ENCODE measurements at regions not wholly inside any gene's neighbourhood (a gene's known extent, or its start where the extent isn't known, plus 50 kb on each side); places are given as distances from the start of the nearest gene placed in this dataset.

GRCh38 chr3:66692766-66693150, 191.9 kb upstream of the LRIG1 start:
- no peak for DNase-seq

- DNase-seq, result peak; percentile 2
These were observed 192.7 kb upstream of the LRIG1 start for GRCh38 chr3:66693461-66694031.

GRCh38 chr3:66702126-66702525, 201.3 kb upstream of the LRIG1 start:
- no peak for DNase-seq

GRCh38 chr3:66703501-66703900, 202.7 kb upstream of the LRIG1 start:
- no peak for DNase-seq

- DNase-seq, result no peak
These were observed 204.3 kb upstream of the LRIG1 start for GRCh38 chr3:66705076-66705475.

DNA sequence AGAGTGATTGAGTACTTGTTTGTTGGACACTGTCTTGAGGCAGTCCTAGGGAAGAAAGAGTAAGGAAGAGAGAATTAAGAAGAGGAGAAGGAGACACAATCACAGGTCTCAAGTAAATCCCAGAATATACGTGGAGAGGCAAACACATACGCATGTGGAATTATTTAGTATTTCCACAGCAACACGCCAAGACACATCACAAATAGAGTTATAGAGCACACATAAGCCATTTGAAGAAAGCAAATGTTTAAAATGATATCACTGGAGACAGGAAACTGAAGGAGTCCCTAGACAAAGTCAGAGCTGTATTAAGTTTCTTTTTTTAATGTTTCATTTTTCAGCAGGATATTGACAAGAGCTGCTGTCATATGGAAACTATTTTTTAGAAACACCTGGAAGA, 206.1 kb upstream of the LRIG1 start:
- DNase-seq, result no peak

- DNase-seq, result no peak
These were observed 208.7 kb upstream of the LRIG1 start for GRCh38 chr3:66709532-66709931.

- no peak for DNase-seq
These were observed 211.4 kb upstream of the LRIG1 start for GRCh38 chr3:66712210-66712609.

DNA sequence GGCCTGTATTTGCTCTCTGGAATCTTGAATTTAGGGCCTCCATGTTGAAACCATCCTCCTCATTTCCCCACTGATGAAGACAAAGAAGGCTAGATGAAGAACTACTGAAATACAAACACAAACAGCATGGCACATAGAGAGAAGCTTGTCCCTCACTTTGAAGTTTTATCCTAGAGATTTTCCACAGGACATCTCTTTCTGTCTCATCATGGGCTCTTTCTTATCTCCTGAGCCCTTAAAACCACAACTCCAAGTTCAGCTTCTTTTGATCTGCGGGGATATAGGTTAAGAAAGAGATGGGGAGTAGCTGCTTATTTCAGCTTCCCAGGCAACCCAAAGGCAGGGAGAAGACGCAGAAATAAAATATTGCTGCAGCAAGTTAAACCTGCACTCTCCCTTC, 213.1 kb upstream of the LRIG1 start:
- DNase-seq, result no peak

DNA sequence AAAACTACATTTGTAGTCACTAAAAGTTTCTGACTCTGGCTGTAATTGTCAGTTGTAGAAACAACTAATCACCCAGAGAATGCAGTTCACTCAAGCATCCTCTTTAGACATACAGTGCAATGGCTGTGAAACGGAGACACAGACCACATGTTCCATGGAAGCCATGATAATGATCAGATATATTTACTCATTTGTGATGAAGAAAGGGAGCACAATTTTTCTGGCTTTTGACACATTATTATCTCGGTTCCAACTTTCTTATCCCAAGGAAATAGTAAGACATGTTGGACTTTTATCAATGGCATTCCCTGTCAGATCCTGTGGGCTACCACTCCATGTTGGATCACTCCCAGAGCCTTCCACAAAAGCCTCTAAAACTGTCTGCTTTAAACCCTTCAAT, 215.0 kb upstream of the LRIG1 start:
- DNase-seq, result no peak

DNA sequence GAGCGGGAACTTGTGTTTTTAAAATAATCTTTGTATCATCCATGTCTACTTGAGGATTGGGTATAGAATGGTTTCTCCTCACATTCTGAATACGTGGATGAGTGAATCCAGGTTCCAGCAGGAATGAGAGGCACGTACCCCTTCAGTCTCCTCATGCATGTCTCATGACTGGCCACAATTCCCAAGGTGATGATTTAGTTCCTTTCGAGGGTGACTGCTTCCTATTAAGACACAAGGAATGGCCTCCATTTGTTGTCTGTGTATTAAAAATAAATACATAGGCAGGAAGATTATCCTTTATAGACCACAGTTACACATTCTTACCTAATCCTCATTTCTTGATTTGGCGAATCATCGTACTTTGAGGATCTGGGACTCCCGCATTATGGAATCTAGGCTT, 217.0 kb upstream of the LRIG1 start:
- DNase-seq, result no peak

- DNase-seq, result no peak
These were observed 219.1 kb upstream of the LRIG1 start for GRCh38 chr3:66719796-66720356.

DNA sequence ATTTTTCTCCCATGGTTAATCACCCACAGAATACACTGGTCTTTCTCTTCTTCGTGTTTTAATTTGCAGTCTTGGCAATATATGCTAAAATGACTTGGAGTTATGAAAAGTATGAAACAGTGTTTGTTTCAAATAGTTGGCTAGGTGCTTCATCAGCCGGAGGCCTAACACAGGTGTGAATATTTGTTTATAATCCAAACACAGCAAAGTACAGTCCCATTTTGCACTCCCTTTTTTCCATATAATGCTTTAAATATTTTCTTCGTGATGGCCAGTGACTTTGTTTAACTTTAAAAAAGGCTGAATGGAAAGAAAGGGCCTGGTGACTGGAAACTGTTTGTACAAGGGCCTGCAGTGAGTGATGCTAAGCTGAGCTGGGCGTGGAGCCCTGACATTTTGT, 219.7 kb upstream of the LRIG1 start:
- DNase-seq, result no peak

- DNase-seq, result no peak
These were observed 221.9 kb upstream of the LRIG1 start for GRCh38 chr3:66722675-66723074.

GRCh38 chr3:66723231-66723630, 222.4 kb upstream of the LRIG1 start:
- no peak for DNase-seq

GRCh38 chr3:66729687-66730393, 229.0 kb upstream of the LRIG1 start:
- DNase-seq, result no peak

- no peak for DNase-seq
These were observed 238.0 kb upstream of the LRIG1 start for GRCh38 chr3:66738625-66739365.

GRCh38 chr3:66740260-66740659, 239.4 kb upstream of the LRIG1 start:
- no peak for DNase-seq

DNA sequence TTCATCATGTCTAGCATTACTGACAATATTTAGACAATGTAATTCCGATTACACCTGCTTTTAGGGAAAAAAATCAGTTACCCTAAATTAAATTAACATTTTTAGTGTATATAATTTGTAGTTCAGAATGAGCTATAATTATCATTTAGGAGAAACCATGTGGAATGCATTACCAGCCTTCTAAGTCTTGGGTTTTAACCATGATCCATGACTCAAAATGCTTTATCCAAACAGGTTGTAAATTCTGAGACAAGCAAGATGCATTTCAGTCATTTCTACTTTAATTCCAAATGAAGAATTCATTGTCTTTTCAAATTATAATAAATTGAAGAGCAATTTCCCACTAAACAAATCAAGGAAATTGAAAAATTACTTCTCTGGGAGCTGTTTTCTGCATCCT, 243.7 kb upstream of the LRIG1 start:
- DNase-seq, result no peak

DNA sequence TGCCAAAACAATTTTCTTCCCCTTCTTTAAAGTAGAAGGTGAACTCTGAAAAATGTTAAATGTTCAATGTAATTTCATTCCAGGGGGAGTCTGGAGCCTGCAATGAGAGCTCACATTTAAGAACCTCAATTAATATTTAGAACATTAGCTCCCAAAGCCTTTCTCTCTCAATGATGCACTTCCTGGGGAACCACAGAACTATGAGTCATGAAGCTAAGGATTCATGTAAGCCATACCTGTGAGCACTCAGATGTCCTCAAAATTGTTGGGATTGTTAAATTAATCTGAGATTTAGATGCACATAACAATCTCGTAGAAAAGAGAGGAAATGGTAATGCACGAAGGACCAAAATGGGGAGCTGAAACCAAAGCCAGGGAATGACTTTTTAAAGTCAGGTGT, 244.2 kb upstream of the LRIG1 start:
- DNase-seq, result no peak

- DNase-seq, result no peak
These were observed 246.4 kb upstream of the LRIG1 start for GRCh38 chr3:66747261-66747660.

- DNase-seq, result no peak
These were observed 246.9 kb upstream of the LRIG1 start for GRCh38 chr3:66747696-66748095.

DNA sequence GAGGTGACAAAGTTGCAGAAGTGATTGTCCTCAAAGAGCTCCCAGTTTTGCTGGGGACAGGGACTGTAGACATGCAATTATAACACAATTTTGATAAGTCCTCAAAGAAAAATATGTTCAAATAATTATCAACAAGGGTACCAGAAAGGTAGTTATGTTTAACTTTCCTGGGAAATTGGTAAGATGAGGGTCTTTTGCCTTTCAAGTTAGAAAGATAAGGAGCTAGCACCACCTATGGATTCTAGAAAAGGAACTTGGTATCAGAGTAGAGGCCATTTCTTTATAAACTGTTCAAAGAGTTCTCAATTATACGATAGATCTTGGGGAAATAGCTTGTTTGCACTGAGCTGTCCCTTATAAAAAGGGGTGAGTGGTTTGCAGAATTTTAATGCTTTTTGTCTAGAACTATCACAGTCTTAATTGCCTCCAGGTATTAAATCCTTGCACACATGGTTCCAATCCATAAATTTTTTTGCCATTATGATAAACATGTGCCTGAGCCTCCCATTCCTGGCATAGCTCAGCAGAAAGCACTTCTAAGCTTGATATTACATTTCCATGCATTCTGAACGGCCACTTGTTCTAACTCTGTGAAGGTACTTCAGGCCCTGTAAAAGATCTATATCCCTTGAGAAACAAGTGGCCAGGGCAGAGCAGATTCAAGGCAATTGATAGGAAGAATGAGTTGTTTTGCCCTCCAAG, 247.5 kb upstream of the LRIG1 start:
- no peak for DNase-seq

- no peak for DNase-seq
These were observed 246.3 kb upstream of the KBTBD8 start for GRCh38 chr3:66751842-66752241.
